ENCODE measurements at regions not wholly inside any gene's neighbourhood (a gene's known extent, or its start where the extent isn't known, plus 50 kb on each side); places are given as distances from the start of the nearest gene placed in this dataset.
"Not testable (repeated sequence)": the region's sequence is repeated elsewhere in the genome, so short reads cannot be mapped to it uniquely, and the experiment has no call there.

GRCh38 chr9:126062158-126062886 is 264.3 kb upstream of the MVB12B start:
- ChIA-PET POLR2A (no interaction called here), CTCF (no interaction called here)
- Mint-ChIP-seq H3K4me1 (no peaks in the 10 kb centered on the region), H3K36me3 (ENCODE audit: low read depth) (no peaks in the 10 kb centered on the region), H3K9me3 (no peaks in the 10 kb centered on the region), H3K27ac (no peak overlapping the region), H3K4me3 (no peak overlapping the region), H3K27me3 (peaks cover 5% of the 10 kb centered on the region)
- no peak for DNase-seq

DNA sequence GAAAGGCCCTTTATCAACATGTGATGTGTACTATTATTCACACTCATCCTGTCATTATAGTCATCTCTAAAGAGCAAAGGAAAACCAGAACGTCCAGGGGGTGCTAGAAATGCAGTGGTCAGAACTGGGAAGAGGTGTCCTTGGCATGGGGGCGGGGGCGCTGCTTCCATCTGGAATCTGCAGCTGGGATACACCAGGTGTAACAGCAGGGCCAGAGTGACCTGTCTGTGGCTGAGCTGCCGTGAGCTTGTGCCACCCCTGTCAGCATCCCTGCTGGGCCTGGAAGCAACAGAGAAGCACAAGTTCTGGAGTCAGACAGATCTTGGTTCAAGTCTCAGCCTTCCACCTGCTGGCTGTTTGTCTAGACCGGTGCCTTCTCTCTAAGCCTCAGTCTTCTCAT is 263.3 kb upstream of the MVB12B start:
- peaks cover 5% of the 10 kb centered on the region for H3K27me3 Mint-ChIP-seq
- H3K9me3 Mint-ChIP-seq = no peaks in the 10 kb centered on the region
- H3K4me1 Mint-ChIP-seq = no peaks in the 10 kb centered on the region
- H3K27ac Mint-ChIP-seq = no peak overlapping the region
- no peak overlapping the region for H3K4me3 Mint-ChIP-seq
- ChIA-PET CTCF (no interaction called here), POLR2A (no interaction called here)
- H3K36me3 Mint-ChIP-seq (ENCODE audit: low read depth) = no peaks in the 10 kb centered on the region
- no peak for DNase-seq

DNA sequence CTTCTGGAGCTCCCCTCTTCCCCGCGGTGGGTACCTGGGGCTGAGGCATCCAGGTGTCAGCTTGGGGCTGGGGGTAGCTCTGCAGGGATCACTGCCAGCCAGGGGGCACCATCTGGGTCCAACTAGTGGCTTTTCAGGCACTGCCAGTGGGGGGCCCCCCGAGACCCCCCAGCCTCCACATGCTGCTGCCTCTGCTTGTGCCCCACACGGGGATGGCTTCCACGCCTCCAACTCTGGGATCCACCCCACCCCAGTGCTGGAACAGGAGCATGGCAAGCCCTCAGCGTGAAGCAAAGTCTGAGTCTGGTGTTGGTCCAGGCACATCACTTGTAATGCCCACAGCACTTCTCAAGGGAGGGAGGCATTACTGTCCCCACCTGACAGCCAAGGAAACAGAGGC is 260.5 kb upstream of the MVB12B start:
- Mint-ChIP-seq H3K4me1 (no peaks in the 10 kb centered on the region), H3K27me3 (no peaks in the 10 kb centered on the region), H3K4me3 (no peak overlapping the region), H3K27ac (no peak overlapping the region), H3K9me3 (no peaks in the 10 kb centered on the region), H3K36me3 (ENCODE audit: low read depth) (no peaks in the 10 kb centered on the region)
- DNase-seq = no peak
- POLR2A ChIA-PET = no interaction called here
- CTCF ChIA-PET = no interaction called here

DNA sequence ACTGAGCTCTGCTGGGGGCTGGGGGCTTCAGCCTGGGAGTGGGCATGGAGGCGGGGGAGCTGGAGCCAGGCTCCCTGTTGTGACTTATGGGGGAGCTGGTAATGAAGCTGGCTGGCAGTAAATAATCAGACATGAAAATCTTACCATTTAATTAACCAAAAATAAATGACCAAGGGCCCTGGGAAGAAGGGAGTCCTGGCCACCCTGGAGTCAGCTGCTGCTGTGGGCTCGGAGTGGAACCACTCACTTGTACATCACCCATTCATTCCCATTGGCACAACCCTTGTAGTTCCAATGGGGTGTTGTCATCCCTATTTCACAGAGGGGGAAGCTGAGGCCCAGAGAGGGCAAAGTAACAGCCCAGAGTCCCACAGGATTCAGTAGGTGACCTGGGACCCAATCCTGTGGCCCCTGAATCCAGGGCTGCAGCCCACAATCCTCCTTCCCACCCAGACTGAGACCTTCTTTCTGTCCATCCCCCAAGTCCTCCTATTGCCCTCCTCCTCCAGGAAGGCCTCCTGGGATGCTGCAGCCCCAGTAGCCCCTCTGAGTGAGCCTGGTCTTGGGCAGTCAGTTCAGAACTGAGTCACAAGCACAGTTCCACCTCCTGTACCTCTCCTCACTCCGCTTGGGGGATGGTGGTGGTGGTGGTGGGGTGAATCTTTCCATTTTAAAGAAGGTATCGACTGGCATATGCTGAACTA is 259.4 kb upstream of the MVB12B start:
- H3K27me3 Mint-ChIP-seq = no peaks in the 10 kb centered on the region
- no peaks in the 10 kb centered on the region for H3K9me3 Mint-ChIP-seq
- H3K27ac Mint-ChIP-seq = no peak overlapping the region
- ChIA-PET CTCF (no interaction called here), POLR2A (no interaction called here)
- no peaks in the 10 kb centered on the region for H3K36me3 Mint-ChIP-seq (ENCODE audit: low read depth)
- no peaks in the 10 kb centered on the region for H3K4me1 Mint-ChIP-seq
- DNase-seq = no peak
- H3K4me3 Mint-ChIP-seq = no peak overlapping the region

DNA sequence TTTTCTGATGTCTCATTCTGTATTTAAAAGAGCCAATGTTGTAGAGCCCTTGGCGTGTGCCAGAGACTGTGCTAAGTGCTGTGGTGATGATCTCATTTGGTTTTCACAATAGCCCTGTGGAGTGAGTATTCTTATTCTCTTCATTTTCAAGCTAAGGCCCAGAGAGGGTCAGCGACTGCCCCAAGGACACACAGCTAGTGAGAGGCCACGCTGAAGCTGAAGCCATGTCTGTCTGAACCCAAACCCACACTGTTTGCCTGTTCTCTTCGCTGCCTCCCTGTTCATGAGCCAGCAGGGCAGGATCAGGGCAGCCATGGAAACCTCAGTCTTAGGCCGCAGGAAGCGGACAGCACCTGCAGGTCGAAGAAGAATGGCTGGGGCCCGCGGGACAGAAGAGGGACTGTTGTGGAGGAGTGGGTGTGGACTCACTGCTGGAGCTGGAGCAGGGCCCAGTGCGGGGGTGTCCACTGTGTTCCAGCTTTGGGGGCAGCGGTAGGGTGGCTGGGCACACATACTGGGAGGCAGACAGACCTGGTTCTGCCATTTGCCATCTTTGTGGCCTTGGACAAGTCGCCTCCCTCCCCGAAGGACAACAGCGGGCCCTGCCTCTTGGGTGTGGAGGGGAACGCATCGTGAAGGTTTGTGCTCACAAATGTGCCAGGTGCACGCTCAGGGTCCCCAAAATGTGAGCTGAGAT is 257.9 kb upstream of the MVB12B start:
- CTCF ChIA-PET = no interaction called here
- POLR2A ChIA-PET = no interaction called here
- Mint-ChIP-seq H3K4me1 (no peaks in the 10 kb centered on the region), H3K36me3 (ENCODE audit: low read depth) (no peaks in the 10 kb centered on the region), H3K9me3 (no peaks in the 10 kb centered on the region), H3K27ac (no peak overlapping the region), H3K4me3 (no peak overlapping the region), H3K27me3 (no peaks in the 10 kb centered on the region)
- no peak for DNase-seq

- Mint-ChIP-seq H3K9me3 (no peaks in the 10 kb centered on the region), H3K4me3 (no peak overlapping the region), H3K27me3 (no peaks in the 10 kb centered on the region), H3K36me3 (ENCODE audit: low read depth) (no peaks in the 10 kb centered on the region), H3K4me1 (no peaks in the 10 kb centered on the region), H3K27ac (no peak overlapping the region)
- ChIA-PET CTCF (no interaction called here), POLR2A (no interaction called here)
- no peak for DNase-seq
Measured at GRCh38 chr9:126069400-126069955, 257.2 kb upstream of the MVB12B start.

DNA sequence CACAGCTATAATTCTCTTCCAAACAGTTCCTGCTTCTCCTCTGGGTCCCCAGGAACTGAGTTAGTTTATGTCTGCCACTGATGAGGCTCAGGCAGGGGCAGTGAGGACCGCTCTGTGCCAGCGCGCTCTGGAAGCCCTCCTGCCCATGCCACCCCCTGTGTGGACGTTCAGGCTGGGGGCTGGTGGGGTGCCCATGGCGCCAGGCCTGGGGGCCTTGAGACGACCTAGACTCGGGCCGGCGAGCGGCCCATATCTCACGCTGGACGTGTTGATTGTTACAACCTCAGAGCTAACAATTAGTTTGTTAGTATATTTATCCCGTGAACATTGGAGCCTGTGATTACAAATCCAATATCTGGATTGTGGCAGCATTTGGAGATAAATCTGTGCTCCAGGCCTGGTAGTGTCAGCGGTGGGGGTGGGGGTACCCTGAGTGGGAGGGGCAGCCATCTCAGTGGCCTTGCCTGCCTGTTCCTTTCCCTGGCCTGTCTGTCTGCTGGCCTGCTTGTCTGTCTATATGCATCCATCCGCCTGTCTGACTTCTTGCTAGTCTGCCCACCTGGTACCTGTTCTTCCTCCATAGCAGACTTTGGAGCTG is 256.5 kb upstream of the MVB12B start:
- Mint-ChIP-seq H3K4me1 (no peaks in the 10 kb centered on the region), H3K4me3 (no peak overlapping the region), H3K9me3 (no peaks in the 10 kb centered on the region), H3K36me3 (ENCODE audit: low read depth) (no peaks in the 10 kb centered on the region), H3K27ac (no peak overlapping the region), H3K27me3 (no peaks in the 10 kb centered on the region)
- ChIA-PET CTCF (no interaction called here), POLR2A (no interaction called here)
- DNase-seq = no peak

- ChIA-PET POLR2A (no interaction called here), CTCF (interaction anchor here (0.7 kb wide), 1 partner anchor 15 kb away, joined by 3 read pairs; no protein-coding TSS in a partner anchor)
- H3K9me3 Mint-ChIP-seq = no peaks in the 10 kb centered on the region
- no peak overlapping the region for H3K4me3 Mint-ChIP-seq
- no peak overlapping the region for H3K27ac Mint-ChIP-seq
- peaks cover 2% of the 10 kb centered on the region for H3K27me3 Mint-ChIP-seq
- no peaks in the 10 kb centered on the region for H3K36me3 Mint-ChIP-seq (ENCODE audit: low read depth)
- no peak for DNase-seq
- no peaks in the 10 kb centered on the region for H3K4me1 Mint-ChIP-seq
Measured at GRCh38 chr9:126071076-126071750, 255.4 kb upstream of the MVB12B start.

DNA sequence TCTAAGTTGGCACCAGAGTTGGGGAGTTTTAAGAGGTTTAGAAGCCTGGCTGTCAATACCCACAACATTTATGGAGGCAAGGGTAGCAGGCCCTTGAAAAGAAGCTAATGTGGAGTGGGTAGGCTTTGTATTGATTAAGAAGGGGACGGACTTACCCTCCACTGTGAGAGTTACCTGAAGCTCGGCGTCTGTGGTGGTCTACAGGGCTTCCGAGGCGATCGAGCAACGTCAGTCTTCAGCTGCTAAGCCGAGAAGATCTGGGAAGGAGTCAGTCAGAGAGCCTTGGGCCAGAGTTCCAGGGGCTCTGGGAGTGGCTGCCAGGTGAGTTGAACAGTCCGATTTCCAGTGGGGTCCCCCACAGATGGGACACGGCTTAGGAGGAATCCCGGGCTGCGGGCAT is 249.0 kb upstream of the MVB12B start:
- CTCF ChIA-PET; H3K9me3 Mint-ChIP-seq; H3K36me3 Mint-ChIP-seq (ENCODE audit: low read depth); POLR2A ChIA-PET; H3K27me3 Mint-ChIP-seq; DNase-seq; H3K4me1 Mint-ChIP-seq; H3K27ac Mint-ChIP-seq; H3K4me3 Mint-ChIP-seq: not testable (repeated sequence)

DNA sequence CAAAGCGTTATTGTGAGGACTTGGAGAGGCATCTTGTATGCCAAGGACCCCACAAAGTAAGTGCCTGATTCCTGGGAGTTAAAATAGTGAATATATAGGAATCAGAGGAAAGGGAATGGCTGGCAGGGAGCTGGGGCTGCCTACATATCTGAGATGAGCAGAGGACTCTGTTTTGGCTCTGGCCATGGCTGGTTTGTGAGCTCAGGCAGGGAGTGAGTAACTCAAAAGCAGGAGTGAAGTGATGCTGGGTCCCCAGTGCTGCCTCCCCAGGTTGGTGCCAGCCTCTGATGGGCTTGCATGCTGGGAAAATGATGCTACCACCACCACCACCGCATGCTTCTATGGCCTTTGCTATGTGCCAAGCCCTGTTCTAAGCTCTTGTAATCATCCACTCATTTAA is 246.0 kb upstream of the MVB12B start:
- peaks cover 8% of the 10 kb centered on the region for H3K27me3 Mint-ChIP-seq
- H3K4me3 Mint-ChIP-seq = no peak overlapping the region
- POLR2A ChIA-PET = no interaction called here
- peaks cover 17% of the 10 kb centered on the region for H3K4me1 Mint-ChIP-seq
- no peak overlapping the region for H3K27ac Mint-ChIP-seq
- H3K36me3 Mint-ChIP-seq (ENCODE audit: low read depth) = no peaks in the 10 kb centered on the region
- CTCF ChIA-PET = no interaction called here
- peaks cover 6% of the 10 kb centered on the region for H3K9me3 Mint-ChIP-seq
- no peak for DNase-seq

DNA sequence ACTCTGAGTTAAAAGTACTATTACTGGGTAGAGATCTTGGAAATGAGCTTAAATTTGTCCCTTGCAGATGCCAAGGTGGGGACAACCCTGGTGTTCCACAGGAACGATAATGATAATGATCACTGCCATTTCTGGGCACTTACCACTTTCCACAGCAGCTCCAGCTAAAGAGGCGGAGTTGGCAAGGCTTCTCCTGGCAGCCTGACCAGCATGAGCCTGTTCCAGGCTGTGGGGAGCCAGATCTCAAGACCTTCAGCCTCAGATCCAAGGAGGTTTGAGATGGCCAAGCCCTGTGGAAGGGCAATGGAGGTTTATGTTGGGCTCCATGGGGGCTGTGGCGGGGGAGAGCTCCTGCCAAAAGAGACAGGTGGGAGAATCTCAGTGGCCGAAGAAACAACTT is 244.9 kb upstream of the MVB12B start:
- peaks cover 6% of the 10 kb centered on the region for H3K9me3 Mint-ChIP-seq
- no peaks in the 10 kb centered on the region for H3K36me3 Mint-ChIP-seq (ENCODE audit: low read depth)
- no peak overlapping the region for H3K27ac Mint-ChIP-seq
- ChIA-PET POLR2A (no interaction called here), CTCF (no interaction called here)
- H3K27me3 Mint-ChIP-seq = peaks cover 6% of the 10 kb centered on the region
- H3K4me1 Mint-ChIP-seq = peaks cover 17% of the 10 kb centered on the region
- H3K4me3 Mint-ChIP-seq = no peak overlapping the region
- DNase-seq = no peak

DNA sequence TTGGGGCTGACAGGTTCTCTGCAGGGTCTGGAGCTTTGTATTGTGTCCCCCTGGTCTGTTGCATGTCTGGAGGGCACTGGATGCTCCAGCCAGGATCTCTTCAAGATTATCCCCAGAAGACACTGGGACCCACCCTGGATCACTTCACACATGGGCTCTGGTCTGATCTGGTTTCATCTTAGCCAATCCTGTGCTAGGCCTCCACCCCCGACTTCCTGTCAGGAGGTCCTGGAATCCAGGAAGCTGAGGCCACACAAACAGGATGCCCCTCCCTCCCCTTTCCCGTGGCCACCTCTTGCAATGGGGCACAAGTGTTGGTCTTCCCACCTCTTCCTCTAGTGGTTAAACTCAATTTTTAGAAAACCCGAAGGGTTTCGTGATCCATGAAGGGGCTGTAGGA is 242.6 kb upstream of the MVB12B start:
- no peak for DNase-seq
- Mint-ChIP-seq H3K9me3 (peaks cover 6% of the 10 kb centered on the region), H3K27me3 (peaks cover 5% of the 10 kb centered on the region), H3K4me3 (no peak overlapping the region), H3K36me3 (ENCODE audit: low read depth) (no peaks in the 10 kb centered on the region), H3K27ac (no peak overlapping the region), H3K4me1 (peaks cover 17% of the 10 kb centered on the region)
- ChIA-PET CTCF (no interaction called here), POLR2A (no interaction called here)

- POLR2A ChIA-PET = no interaction called here
- no peak for DNase-seq
- Mint-ChIP-seq H3K27ac (no peak overlapping the region), H3K4me1 (peaks cover 17% of the 10 kb centered on the region), H3K27me3 (peaks cover 3% of the 10 kb centered on the region), H3K9me3 (peaks cover 6% of the 10 kb centered on the region), H3K4me3 (no peak overlapping the region), H3K36me3 (ENCODE audit: low read depth) (no peaks in the 10 kb centered on the region)
- CTCF ChIA-PET = no interaction called here
Measured at GRCh38 chr9:126084696-126085095, 241.9 kb upstream of the MVB12B start.
